ENCODE measurements at regions not wholly inside any gene's neighbourhood (a gene's known extent, or its start where the extent isn't known, plus 50 kb on each side); places are given as distances from the start of the nearest gene placed in this dataset.

DNA sequence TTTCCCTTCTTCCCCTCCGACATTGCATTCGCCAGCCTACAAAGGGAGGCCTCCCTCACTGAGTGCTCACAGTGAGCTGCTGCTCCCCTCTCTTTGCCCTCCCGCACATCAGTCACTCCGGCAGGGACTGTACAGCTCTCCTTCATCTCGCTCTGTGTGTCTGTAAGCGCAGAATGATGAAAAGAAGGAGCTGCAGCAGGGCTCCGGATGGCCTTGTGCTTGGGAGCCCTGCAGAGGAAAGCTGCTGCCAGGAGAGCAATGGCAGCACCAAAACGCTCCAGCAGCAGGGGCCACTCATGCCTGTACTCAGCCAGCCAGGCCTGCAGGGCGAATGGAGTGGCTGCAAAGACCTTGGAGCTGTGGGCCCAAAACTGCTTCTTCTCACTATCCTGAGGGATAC, 107.0 kb upstream of the NSMCE3 start:
- H3K4me3 ChIP-seq (replicated peaks in 1 of 2; ENCODE audit: low read depth in 2 of 2, low read length in 2 of 2), result no peak overlapping the region
- TF ChIP-seq, protein P1, sequence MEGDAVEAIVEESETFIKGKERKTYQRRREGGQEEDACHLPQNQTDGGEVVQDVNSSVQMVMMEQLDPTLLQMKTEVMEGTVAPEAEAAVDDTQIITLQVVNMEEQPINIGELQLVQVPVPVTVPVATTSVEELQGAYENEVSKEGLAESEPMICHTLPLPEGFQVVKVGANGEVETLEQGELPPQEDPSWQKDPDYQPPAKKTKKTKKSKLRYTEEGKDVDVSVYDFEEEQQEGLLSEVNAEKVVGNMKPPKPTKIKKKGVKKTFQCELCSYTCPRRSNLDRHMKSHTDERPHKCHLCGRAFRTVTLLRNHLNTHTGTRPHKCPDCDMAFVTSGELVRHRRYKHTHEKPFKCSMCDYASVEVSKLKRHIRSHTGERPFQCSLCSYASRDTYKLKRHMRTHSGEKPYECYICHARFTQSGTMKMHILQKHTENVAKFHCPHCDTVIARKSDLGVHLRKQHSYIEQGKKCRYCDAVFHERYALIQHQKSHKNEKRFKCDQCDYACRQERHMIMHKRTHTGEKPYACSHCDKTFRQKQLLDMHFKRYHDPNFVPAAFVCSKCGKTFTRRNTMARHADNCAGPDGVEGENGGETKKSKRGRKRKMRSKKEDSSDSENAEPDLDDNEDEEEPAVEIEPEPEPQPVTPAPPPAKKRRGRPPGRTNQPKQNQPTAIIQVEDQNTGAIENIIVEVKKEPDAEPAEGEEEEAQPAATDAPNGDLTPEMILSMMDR (IDR thresholded peaks at IDR 0.05; ENCODE audit: low read depth, low read length), result no peak
- no peak for DNase-seq (ENCODE audit: low read depth in 2 of 2)

DNA sequence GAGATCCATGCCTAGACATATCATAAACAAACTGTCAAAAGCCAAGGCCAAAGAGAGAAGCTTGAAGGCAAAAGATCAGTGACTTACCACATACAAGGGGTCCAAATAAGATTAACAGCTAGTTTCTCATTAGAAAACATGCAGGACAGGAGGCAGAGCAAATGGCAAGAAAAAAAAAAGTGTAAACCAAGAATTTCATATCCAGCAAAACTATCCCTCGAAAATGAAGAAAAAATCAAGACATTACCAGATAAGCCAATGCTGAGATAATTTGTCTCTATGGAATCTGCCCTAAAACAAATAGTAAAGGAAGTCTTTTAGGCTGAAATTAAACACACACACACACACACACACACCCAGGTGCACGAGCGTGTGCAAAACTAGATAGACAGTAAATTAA, 99.6 kb upstream of the NSMCE3 start:
- DNase-seq (ENCODE audit: low read depth in 2 of 2), result no peak
- TF ChIP-seq, protein P1 (IDR thresholded peaks at IDR 0.05; ENCODE audit: low read depth, low read length), result no peak
- H3K4me3 ChIP-seq (replicated peaks in 1 of 2; ENCODE audit: low read depth in 2 of 2, low read length in 2 of 2), result no peak overlapping the region

DNA sequence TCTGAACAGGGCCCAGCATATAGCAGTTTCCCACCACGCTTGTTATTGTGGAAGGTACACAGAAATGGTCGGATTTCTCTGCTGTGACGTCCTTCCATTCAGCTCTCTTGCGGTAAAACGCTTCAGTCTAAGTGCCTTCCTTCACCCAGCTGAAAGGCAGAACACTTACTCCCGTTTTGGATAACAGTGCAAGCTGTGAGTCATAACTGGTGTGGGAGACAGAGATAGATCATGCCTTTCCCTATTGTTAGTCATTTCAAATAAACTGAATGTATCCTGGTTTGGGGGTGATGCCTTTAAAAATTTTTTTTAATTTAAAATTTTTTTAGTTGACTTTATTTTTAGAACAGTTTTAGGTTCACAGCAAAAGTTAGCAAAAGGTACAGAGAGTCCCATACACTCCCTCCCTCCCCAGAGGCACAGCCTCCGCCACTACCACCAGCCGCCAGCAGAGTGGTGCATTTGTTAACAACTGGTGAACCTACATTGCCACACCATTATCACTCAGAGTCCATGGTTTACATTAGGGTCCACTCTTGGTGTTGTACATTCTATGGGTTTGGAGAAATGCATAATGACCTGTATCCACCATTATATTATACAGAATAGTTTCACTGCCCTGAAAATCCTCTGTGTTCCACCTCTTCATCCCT, 94.9 kb upstream of the NSMCE3 start:
- H3K4me3 ChIP-seq (replicated peaks in 1 of 2; ENCODE audit: low read depth in 2 of 2, low read length in 2 of 2), result no peak overlapping the region
- TF ChIP-seq, protein P1 (IDR thresholded peaks at IDR 0.05; ENCODE audit: low read depth, low read length), result peak; percentile 23
- DNase-seq (ENCODE audit: low read depth in 2 of 2), result peak; percentile 47 to 63

DNA sequence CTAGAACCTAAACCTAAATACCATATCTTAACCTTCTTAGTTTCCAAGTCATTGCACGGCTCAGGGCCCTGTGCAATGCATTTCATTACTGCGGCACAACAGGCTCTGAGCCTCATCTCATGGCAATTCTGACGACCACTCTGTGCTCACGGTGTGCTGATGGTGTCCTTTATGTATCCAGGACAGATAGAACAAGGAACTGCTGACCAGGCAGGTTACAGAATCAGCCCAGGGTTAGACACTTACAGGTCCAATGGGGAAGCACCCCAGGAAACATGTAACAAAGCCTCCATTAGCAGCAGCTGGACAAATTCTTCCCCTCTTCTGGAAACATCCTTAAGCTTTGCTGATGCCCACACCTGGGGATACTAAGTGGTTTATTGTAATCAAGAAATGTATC, 91.9 kb upstream of the NSMCE3 start:
- H3K4me3 ChIP-seq (replicated peaks in 1 of 2; ENCODE audit: low read depth in 2 of 2, low read length in 2 of 2), result no peak overlapping the region
- TF ChIP-seq, protein P1 (IDR thresholded peaks at IDR 0.05; ENCODE audit: low read depth, low read length), result no peak
- DNase-seq (ENCODE audit: low read depth in 2 of 2), result no peak

DNA sequence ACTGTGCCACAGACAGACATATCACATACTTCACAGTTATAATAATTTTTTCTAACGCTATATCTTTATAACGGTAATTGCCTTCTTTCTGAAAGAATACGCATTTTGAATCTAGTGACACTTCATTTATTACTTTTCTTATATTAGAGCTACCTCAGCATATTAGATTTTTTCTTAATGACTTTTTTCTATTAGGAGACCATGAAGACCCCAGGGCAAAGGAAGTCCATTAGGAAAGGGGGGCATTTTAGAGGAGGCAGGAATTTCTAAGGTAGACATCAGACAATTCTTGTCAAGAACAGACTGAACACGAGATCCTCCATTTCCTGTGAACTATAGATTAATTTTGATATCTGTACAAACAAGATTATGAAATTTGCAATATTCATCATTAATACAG, 90.5 kb upstream of the NSMCE3 start:
- H3K4me3 ChIP-seq (replicated peaks in 1 of 2; ENCODE audit: low read depth in 2 of 2, low read length in 2 of 2), result no peak overlapping the region
- TF ChIP-seq, protein P1 (IDR thresholded peaks at IDR 0.05; ENCODE audit: low read depth, low read length), result no peak
- DNase-seq (ENCODE audit: low read depth in 2 of 2), result no peak

DNA sequence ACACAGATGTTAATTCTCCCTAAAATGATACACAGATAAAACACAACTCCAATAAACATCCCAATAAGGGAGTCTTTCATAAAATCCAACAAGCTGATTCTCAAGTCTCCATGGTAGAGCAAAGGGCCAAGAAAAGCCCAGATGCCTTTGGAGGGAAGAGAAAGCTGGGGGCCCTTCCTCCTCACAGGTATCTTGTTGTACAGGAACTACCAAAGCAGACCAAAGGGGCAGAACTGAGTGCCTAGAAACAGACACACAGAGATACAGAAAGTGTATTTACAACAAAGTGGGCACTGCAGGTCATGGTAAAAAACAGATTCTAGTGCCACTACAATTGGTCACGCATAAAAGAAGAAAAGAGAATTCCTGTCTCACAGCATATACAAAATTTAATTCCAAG, 87.2 kb upstream of the NSMCE3 start:
- no peak for DNase-seq (ENCODE audit: low read depth in 2 of 2)
- H3K4me3 ChIP-seq (replicated peaks in 1 of 2; ENCODE audit: low read depth in 2 of 2, low read length in 2 of 2), result no peak overlapping the region
- TF ChIP-seq, protein P1 (IDR thresholded peaks at IDR 0.05; ENCODE audit: low read depth, low read length), result no peak

DNA sequence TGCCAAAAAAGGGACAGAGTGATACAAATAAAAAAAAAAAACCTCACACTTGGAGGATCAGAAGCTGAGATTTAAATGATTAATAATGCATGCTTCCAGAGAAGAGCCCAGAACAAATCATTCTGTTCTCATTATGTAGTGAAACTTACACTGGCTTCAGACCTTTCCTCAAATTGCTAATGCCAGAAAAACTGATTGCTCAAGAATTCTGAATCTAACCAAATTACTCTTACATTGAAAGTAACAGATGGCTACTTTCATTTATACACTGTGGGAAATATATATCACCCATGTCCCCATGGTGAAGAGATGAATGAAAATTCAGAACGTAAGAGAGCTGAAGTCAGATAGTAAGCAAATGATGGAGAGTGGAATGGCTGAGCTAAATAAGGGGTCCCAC, 85.9 kb upstream of the NSMCE3 start:
- TF ChIP-seq, protein P1 (IDR thresholded peaks at IDR 0.05; ENCODE audit: low read depth, low read length), result no peak
- H3K4me3 ChIP-seq (replicated peaks in 1 of 2; ENCODE audit: low read depth in 2 of 2, low read length in 2 of 2), result no peak overlapping the region
- DNase-seq (ENCODE audit: low read depth in 2 of 2), result no peak

Measured in cardiac fibroblast (primary cell).